ENCODE measurements at regions not wholly inside any gene's neighbourhood (a gene's known extent, or its start where the extent isn't known, plus 50 kb on each side); places are given as distances from the start of the nearest gene placed in this dataset.

DNA sequence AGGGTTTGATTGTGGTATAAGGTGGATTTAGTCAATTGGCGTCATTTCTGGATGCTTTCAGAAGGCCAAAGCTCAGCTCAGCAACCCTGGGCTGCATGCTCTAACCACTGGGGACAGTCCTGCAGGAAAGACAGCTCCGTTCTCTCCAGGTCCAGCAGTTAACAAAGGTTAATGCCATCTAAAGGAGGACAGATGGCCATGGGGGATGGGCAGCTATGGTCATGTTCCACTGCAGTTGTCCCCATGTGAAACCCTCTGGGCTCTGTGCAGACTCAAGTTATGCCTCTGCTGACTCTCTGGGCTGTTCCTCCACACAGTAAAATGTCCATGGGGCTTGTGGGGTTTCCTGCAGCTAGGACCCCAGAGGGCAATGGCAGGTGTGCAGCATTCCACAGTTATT, 562.1 kb upstream of the ADGRL3 start:
- TF ChIP-seq, protein P1, sequence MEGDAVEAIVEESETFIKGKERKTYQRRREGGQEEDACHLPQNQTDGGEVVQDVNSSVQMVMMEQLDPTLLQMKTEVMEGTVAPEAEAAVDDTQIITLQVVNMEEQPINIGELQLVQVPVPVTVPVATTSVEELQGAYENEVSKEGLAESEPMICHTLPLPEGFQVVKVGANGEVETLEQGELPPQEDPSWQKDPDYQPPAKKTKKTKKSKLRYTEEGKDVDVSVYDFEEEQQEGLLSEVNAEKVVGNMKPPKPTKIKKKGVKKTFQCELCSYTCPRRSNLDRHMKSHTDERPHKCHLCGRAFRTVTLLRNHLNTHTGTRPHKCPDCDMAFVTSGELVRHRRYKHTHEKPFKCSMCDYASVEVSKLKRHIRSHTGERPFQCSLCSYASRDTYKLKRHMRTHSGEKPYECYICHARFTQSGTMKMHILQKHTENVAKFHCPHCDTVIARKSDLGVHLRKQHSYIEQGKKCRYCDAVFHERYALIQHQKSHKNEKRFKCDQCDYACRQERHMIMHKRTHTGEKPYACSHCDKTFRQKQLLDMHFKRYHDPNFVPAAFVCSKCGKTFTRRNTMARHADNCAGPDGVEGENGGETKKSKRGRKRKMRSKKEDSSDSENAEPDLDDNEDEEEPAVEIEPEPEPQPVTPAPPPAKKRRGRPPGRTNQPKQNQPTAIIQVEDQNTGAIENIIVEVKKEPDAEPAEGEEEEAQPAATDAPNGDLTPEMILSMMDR (IDR thresholded peaks at IDR 0.05) = no peak
- no peak for TF ChIP-seq POLR2A (IDR thresholded peaks at IDR 0.05)
- Histone ChIP-seq H3K4me3 (no peak overlapping the region), H3K4me1 (no peaks in the 10 kb centered on the region), H3K9me3 (no peaks in the 10 kb centered on the region), H3K36me3 (no peaks in the 10 kb centered on the region), H3K27me3 (no peaks in the 10 kb centered on the region), H3K27ac (no peak overlapping the region)
- intact Hi-C loops (cut with DNase I) = no loop called here
- 71 to 86% methylated on average over 1 to 2 of the region's 2 CpGs for WGBS, 2 donors
- no peak for DNase-seq

DNA sequence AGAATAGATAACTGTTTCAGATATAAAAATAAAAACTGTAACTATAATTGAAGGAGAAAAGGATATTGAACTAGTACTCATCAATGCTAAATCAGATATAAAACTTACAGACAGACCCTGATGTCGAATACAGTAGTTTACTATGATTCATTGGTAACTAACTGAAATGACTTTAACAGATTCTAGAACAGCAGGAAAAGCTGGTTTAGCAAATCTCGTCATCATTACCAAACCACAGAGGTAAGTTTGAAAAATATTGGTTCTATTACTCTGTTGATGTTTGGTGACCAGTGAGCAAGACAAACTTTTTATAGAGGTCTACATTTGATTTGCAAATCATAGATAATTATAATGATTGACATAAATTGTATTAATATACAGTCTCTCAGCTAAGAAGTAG, 551.4 kb upstream of the ADGRL3 start:
- Histone ChIP-seq H3K27me3 (no peaks in the 10 kb centered on the region), H3K4me3 (no peak overlapping the region), H3K4me1 (no peaks in the 10 kb centered on the region), H3K36me3 (no peaks in the 10 kb centered on the region), H3K9me3 (no peaks in the 10 kb centered on the region), H3K27ac (no peak overlapping the region)
- WGBS, 2 donors = 41 to 55% methylated on average over 2 of the region's 2 CpGs
- intact Hi-C loops (cut with DNase I) = no loop called here
- TF ChIP-seq, protein P1 (IDR thresholded peaks at IDR 0.05) = no peak
- no peak for TF ChIP-seq POLR2A (IDR thresholded peaks at IDR 0.05)
- no peak for DNase-seq

DNA sequence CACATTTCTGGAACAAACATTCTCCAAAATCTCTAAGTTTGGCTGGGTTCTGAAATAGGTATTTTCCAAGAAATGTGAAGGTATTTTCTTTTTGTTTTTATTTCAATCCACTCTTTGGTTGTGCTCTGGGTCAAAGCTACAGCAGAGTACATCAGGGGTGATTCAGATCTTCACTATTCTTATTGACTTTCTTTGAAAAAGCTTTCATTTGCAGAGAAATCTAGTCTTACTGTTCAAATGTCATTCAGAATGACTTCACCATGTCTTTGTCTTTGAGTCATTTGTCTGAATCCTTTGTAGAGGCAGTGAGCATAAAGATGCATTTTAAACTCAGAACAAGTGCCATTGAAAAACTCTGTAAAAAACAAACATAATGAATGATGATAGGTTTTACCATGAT, 547.2 kb upstream of the ADGRL3 start:
- DNase-seq = no peak
- Histone ChIP-seq H3K4me3 (no peak overlapping the region), H3K27ac (no peak overlapping the region), H3K27me3 (no peaks in the 10 kb centered on the region), H3K9me3 (no peaks in the 10 kb centered on the region), H3K4me1 (no peaks in the 10 kb centered on the region), H3K36me3 (no peaks in the 10 kb centered on the region)
- no peak for TF ChIP-seq POLR2A (IDR thresholded peaks at IDR 0.05)
- TF ChIP-seq, protein P1 (IDR thresholded peaks at IDR 0.05) = no peak
- intact Hi-C loops (cut with DNase I) = no loop called here

DNA sequence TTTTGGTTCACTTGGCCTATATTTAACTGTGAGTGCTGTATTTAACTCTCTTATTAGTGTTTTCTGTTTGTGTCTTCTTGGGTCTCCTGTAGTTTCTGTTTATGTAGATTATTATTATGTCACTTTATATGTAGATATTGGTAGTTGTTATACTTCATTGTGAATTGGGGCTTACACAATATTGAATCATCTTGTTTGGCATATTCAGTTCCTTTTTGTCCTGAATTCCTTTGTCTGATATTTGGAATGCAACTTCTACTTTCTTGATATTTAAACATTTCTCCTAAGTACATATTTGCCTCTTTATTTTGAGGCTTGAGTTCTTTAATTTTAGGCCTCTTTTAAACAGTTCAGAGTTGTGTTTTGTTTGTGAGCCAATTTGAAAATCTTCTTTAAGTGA, 544.8 kb upstream of the ADGRL3 start:
- intact Hi-C loops (cut with DNase I) = no loop called here
- H3K27ac ChIP-seq = no peak overlapping the region
- no peaks in the 10 kb centered on the region for H3K27me3 ChIP-seq
- no peak for DNase-seq
- H3K36me3 ChIP-seq = no peaks in the 10 kb centered on the region
- H3K4me3 ChIP-seq = no peak overlapping the region
- no peaks in the 10 kb centered on the region for H3K9me3 ChIP-seq
- H3K4me1 ChIP-seq = no peaks in the 10 kb centered on the region
- no peak for TF ChIP-seq POLR2A (IDR thresholded peaks at IDR 0.05)
- TF ChIP-seq, protein P1 (IDR thresholded peaks at IDR 0.05) = no peak

DNA sequence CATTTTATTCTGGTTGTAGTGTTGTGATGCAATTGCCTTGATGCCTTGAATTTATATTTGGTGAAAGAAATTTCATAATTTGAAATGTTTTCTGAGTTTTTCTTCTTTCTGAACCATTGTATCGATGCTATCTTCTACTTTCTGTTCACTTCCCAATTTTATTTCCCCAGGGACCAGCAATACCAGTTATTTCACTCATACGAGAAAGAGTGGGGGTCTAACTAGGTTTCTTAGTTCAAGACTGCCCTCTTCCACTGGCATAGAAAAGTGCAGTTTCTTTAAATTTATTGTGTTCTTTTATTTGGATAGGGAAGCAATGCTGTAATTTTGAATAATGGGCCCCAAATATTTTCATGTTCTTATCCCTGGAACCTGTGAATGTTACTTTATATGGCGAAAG, 544.0 kb upstream of the ADGRL3 start:
- TF ChIP-seq, protein P1 (IDR thresholded peaks at IDR 0.05) = no peak
- no peak for TF ChIP-seq POLR2A (IDR thresholded peaks at IDR 0.05)

More for the DNA sequence above, 544.0 kb upstream of the ADGRL3 start:
- DNase-seq = no peak
- H3K27ac ChIP-seq = no peak overlapping the region
- no peak overlapping the region for H3K4me3 ChIP-seq
- intact Hi-C loops (cut with DNase I) = no loop called here
- H3K4me1 ChIP-seq = no peaks in the 10 kb centered on the region
- no peaks in the 10 kb centered on the region for H3K9me3 ChIP-seq
- WGBS, 2 donors = 75 to 80% methylated on average over 3 of the region's 3 CpGs
- H3K27me3 ChIP-seq = no peaks in the 10 kb centered on the region
- no peaks in the 10 kb centered on the region for H3K36me3 ChIP-seq
